ENCODE measurements at regions not wholly inside any gene's neighbourhood (a gene's known extent, or its start where the extent isn't known, plus 50 kb on each side); places are given as distances from the start of the nearest gene placed in this dataset.

DNA sequence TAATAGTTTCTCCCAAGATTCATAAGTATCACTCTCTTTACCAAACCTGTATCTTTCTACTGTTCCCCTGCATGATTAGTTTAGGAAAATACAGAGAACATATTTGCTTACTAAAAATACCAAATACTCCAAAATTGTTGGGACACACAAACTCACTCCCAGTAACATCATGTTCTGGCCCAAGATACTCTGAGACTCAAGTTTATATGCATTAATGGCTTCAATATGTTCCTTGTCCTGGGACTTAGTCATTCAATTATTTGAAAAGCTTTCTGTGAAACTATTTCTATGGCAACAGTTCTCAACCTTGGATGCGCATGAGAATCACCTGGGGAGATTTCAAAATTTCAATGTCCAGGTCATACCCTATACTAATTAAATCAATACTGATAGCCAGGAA, 138.9 kb upstream of the PTCHD1 start:
- no peak for DNase-seq (ENCODE audit: low read depth, low spot score)
- in situ Hi-C loops (cut with HindIII; ENCODE audit: low pct_unique_long_range_greater_than_20kb, low sequenced_read_pairs), result no loop called here

DNA sequence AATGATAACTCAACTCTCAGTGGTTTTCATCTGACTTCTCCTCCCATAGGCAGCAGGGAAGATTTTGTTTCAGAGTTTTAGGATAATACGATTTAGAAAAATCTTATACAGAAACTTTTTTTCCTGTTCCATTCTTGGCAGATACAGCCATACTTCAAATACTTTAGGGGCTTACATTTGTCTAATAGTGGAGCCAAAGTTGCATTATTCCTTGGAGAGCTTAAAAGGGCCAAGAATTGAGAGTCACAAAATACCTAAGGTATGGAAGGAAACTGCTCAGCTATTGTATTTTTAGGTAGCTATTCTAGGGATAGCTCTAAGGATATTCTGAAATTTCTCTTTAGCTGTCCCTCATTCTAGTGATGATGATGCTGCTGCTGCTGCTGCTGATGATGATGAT, 132.9 kb upstream of the PTCHD1 start:
- no peak for DNase-seq (ENCODE audit: low read depth, low spot score)
- in situ Hi-C loops (cut with HindIII; ENCODE audit: low pct_unique_long_range_greater_than_20kb, low sequenced_read_pairs), result no loop called here

DNA sequence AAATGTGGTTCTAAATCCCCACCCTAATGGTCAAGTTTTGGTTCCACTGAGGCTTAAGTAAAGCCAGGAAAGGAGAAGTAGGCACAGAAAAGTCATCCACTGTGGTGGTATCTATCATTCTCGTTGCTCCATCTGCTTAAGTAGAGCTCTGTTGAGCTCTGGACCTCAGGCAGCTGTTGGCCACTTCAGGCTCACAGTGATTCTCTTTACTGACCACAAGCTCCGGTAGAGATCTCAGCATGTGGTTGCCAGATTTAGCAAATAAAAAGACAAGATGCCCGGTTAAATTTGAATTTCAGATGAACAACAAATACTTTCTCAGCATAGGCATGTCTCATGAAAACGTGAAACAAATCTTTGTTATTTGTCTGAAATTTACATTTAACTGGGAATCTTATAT, 132.3 kb upstream of the PTCHD1 start:
- in situ Hi-C loops (cut with HindIII; ENCODE audit: low pct_unique_long_range_greater_than_20kb, low sequenced_read_pairs), result no loop called here

DNA sequence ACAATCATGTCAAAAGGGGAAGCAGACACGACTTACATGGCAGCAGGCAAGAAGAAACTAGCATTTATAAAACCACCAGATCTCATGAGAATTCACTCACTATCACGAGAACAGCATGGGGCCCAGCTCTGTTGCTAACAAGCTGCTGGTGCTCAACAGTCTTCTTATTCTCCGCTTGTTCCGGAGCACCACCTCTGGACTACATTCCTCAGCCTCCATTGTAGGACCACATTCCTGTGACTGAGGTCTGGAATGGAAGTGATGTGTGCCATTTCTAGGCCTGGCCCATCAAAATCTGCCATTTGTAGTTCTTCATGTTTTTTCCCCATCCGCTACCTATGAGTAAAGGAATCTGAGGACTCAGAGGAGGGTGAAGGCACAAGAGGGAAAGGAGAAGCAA, 111.5 kb upstream of the PTCHD1 start:
- DNase-seq (ENCODE audit: low read depth, low spot score), result no peak
- in situ Hi-C loops (cut with HindIII; ENCODE audit: low pct_unique_long_range_greater_than_20kb, low sequenced_read_pairs), result no loop called here

More for the DNA sequence above, 132.3 kb upstream of the PTCHD1 start:
- no peak for DNase-seq (ENCODE audit: low read depth, low spot score)

DNA sequence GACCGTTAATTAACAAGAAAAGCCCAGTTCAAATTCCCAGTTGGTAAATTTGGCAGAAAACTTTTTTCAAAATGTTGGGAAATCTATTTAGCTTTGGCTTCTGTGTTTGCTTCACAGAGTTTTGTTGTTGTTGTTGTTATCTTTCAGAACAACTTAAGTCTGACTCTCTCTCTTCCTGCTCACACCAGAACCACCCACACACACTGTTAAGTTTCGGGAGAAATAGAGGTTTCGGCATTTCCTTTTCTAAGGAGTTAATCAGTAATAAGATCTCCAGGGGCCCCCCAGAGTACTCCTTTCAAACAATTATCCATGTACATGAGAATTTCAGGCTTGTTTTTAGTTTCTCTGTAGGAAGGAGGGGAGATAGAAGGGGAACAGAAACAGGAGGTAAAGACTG, 106.2 kb upstream of the PTCHD1 start:
- in situ Hi-C loops (cut with HindIII; ENCODE audit: low pct_unique_long_range_greater_than_20kb, low sequenced_read_pairs), result no loop called here
- DNase-seq (ENCODE audit: low read depth, low spot score), result no peak

DNA sequence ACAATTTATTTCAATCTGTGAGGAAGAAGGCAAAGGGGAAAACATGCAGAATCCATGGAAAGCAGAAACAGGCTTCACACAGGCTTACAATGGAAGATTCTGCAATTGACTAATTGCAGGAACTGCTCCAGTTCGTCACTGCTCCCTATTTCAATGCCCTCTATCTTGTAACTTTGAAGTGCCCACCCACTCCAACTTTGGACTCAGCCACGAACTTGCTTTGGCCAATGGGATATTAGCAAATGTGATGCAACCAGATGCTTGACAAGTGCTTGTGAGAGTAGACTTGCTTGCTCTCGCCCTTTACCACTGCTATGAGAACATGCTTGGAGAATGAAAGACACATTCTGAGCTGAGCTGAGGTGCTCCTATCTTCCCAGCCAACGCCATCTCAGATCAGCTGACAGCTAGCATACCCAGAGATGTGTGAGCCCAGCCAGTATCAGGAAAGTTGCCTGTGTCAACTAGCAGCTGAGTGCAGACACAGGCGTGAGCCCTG, 105.7 kb upstream of the PTCHD1 start:
- no peak for DNase-seq (ENCODE audit: low read depth, low spot score)

DNA sequence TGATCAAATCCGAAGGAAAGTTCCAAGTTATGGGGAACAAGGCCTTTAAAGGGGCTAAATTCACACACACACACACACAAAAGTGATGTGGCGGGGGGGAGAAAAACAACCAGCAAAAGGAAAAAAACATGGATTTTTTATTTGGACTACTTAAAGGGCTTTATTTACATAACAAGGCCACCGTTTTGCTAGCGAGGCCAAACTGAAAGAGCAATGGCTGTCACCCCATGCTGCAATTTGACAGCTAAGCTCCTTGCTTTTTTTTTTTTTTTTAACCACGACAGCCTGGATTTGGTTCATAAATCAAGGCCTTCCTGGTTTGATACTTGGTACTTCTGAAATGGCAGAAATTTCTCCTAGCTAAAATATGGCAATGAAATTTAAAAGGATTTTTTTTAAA, 99.6 kb upstream of the PTCHD1 start:
- in situ Hi-C loops (cut with HindIII; ENCODE audit: low pct_unique_long_range_greater_than_20kb, low sequenced_read_pairs), result no loop called here
- DNase-seq (ENCODE audit: low read depth, low spot score), result no peak

More for the DNA sequence above, 105.7 kb upstream of the PTCHD1 start:
- in situ Hi-C loops (cut with HindIII; ENCODE audit: low pct_unique_long_range_greater_than_20kb, low sequenced_read_pairs), result no loop called here

DNA sequence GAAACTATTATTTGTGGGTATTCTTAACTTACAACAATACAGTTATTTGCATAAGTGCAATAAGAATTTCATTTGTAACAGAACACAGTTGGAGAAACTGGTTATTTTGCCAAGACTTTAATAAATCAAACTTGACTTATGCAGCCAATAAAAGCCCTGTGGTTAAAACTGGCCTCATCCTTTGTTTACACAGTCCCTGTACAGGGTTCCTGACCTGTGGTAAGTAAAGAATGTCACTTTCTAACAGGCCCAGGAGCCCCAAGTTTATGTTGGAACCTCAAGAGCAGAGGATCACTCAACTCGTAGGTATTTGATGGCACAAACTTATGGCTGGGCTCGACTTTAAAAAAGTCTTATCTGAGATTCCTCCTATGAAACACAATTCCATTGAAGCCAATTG, 88.6 kb upstream of the PTCHD1 start:
- in situ Hi-C loops (cut with HindIII; ENCODE audit: low pct_unique_long_range_greater_than_20kb, low sequenced_read_pairs), result no loop called here
- DNase-seq (ENCODE audit: low read depth, low spot score), result no peak

DNA sequence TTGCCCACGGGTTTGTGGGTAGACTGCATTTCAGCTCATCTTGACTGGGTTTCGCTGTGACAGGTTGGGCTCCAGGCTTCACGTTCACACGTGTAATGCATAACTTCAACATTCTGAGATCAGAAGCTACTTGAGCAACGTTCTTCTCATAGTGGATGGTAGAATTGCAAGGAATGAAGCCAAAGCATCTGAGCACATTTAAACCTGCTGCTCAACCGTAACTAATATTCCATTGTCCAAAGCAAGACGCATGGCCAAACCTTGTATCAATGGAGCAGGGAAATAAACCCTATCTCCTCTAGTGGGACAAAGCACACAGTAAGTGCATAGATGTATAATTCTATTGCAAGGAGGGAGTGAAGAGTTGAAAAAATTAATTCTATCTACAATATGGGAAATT, 86.5 kb upstream of the PTCHD1 start:
- in situ Hi-C loops (cut with HindIII; ENCODE audit: low pct_unique_long_range_greater_than_20kb, low sequenced_read_pairs), result no loop called here
- no peak for DNase-seq (ENCODE audit: low read depth, low spot score)

DNA sequence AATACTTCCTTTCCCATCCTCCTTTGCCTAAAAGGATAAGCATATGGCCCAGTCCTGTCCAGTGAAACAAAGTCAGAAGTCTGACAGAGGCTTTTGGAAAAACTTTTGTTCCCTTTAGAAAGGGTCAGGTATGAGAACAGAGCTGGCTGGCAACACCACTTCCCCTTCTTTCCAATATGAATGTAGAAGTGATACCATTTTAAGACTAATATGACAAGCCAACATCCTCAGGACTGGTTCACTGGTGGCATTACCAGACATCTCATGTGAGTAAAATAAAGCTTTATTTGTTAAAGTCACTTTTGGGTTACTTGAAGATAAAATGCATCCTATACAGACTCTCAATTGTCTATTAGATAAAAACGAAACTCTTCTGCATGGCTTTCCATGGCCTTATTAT, 83.6 kb upstream of the PTCHD1 start:
- DNase-seq (ENCODE audit: low read depth, low spot score), result no peak
- in situ Hi-C loops (cut with HindIII; ENCODE audit: low pct_unique_long_range_greater_than_20kb, low sequenced_read_pairs), result no loop called here

DNA sequence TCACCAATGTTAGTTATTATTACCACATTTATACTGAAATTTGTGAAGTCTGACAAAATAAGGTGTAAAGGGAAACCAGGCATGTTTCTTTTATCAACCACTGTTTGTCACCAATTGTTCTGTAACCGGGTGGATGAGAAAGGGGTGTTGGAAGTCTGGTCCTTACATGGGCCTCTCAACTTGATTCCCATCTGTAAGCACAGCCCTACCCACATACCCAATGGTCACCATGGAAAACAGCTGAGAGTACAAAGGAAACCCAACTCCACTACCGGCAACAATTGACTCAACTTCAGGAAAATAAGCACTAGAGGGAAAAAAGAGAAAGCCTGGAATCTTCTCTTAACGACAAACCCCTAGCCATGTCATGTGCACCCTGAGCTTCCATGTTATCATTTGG, 70.8 kb upstream of the PTCHD1 start:
- in situ Hi-C loops (cut with HindIII; ENCODE audit: low pct_unique_long_range_greater_than_20kb, low sequenced_read_pairs), result no loop called here
- no peak for DNase-seq (ENCODE audit: low read depth, low spot score)

DNA sequence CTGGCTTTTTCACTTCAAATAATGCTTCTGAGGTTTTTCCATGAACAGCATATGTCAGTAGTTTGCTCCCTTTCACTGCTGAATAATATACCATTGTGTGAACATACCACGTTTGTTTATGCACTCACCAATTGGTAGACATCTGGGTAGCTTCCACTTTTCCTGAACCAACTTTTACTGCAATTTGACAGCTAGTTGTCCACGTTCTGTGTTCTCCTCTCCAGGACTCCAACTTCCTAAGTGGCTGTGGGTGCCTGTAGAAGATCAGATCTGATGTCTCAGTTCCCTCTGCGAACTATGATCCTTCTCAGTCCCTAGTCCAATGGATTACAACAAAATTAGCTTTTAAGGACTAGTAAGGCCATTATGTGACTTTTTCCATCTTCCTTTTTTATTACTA, 64.7 kb upstream of the PTCHD1 start:
- in situ Hi-C loops (cut with HindIII; ENCODE audit: low pct_unique_long_range_greater_than_20kb, low sequenced_read_pairs), result no loop called here
- DNase-seq (ENCODE audit: low read depth, low spot score), result no peak

DNA sequence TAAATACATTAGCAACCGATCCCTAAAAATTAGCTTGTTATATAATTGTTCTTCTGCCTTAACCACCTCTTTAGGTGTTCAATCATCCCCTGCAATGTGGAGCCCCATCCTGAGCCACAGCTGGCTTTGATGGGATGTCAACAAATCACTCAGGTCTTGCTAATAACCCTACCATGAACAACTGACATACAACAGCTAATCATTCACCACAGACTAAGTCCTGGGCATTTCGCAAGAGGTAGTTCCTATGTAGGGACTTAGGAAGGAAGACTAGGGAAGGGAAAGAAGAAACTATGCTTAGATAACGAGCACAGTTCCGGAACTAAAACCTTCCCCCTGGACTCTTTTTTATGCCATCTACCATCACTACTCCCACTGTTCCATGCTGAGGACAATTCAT, 63.6 kb upstream of the PTCHD1 start:
- in situ Hi-C loops (cut with HindIII; ENCODE audit: low pct_unique_long_range_greater_than_20kb, low sequenced_read_pairs), result no loop called here
- DNase-seq (ENCODE audit: low read depth, low spot score), result no peak

DNA sequence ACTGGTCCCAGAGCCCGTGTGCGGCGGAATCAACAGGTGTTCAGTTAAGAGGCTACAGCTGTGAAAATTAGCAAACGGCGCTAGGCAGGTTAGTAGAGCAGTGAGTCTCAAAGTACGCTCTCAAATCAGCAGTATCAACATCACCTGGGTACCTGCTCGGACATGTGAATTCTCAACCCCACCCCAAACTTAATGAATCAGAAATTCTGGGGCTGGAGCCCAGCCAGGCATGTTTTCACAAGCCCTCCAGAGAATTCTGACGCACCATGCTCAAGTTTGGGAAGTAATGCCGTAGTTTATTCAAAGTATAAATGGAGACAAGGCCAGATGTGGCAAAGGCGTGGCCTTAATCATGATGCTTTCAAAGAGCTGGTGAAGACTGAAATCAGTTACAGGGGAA, 58.2 kb upstream of the PTCHD1 start:
- in situ Hi-C loops (cut with HindIII; ENCODE audit: low pct_unique_long_range_greater_than_20kb, low sequenced_read_pairs), result no loop called here
- DNase-seq (ENCODE audit: low read depth, low spot score), result no peak

Measured in SK-MEL-5 (cell line).